ENCODE measurements at regions not wholly inside any gene's neighbourhood (a gene's known extent, or its start where the extent isn't known, plus 50 kb on each side); places are given as distances from the start of the nearest gene placed in this dataset.
"Not testable (repeated sequence)": the region's sequence is repeated elsewhere in the genome, so short reads cannot be mapped to it uniquely, and the experiment has no call there.

DNA sequence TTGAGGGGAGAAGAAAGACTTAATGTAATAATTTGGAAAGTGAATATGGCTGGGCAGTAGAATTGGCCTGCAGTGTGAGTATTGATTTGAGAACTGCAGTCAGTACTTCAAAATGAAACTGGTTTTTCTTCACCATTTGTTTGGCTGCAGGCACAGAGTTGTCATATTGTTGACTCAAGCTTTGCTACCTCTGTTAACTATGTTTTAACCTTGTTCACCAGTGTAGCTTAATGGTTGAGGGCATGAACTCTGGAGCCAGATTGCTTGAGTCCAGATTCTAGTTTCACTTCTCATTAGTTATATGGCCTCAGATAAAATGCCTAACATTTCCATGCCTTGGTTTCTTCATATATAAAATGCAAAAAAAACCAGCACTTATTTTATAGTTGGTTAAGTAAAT is 64.1 kb downstream of the CFAP44 start:
- Mint-ChIP-seq H3K36me3 (peaks cover 2% of the 10 kb centered on the region), H3K9me3 (ENCODE audit: low read depth) (no peaks in the 10 kb centered on the region), H3K27me3 (no peaks in the 10 kb centered on the region), H3K4me3 (no peak overlapping the region), H3K27ac (no peak overlapping the region), H3K4me1 (no peaks in the 10 kb centered on the region)
- CTCF ChIA-PET, result no interaction called here
- DNase-seq, result no peak
- no peak for ATAC-seq

DNA sequence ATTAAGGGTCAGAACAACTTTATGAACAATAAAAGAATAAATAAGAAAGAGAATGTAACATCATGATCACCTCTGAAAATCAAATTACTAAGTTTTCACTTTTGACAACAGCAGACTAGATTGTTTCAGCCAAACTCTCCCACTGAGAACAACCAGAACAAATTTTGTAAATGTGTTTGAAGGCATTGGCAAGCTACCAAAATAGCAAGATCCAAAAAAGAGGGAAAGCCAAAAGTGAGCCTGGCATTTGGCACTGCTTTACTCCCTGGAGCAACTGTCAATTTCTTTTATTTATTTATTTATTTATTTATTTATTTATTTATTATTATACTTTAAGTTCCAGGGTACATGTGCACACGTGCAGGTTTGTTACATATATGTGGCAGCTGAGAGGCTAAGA is 67.2 kb downstream of the CFAP44 start:
- Mint-ChIP-seq H3K36me3 (peaks cover 6% of the 10 kb centered on the region), H3K4me1 (no peaks in the 10 kb centered on the region), H3K4me3 (no peak overlapping the region), H3K27ac (no peak overlapping the region), H3K27me3 (no peaks in the 10 kb centered on the region), H3K9me3 (ENCODE audit: low read depth) (no peaks in the 10 kb centered on the region)
- no peak for ATAC-seq
- no peak for DNase-seq
- CTCF ChIA-PET, result no interaction called here

GRCh38 chr3:113366800-113367199 is 74.5 kb downstream of the CFAP44 start:
- ATAC-seq; H3K4me1 Mint-ChIP-seq; H3K4me3 Mint-ChIP-seq; CTCF ChIA-PET; H3K27ac Mint-ChIP-seq; H3K36me3 Mint-ChIP-seq; H3K9me3 Mint-ChIP-seq (ENCODE audit: low read depth); DNase-seq; H3K27me3 Mint-ChIP-seq: not testable (repeated sequence)

DNA sequence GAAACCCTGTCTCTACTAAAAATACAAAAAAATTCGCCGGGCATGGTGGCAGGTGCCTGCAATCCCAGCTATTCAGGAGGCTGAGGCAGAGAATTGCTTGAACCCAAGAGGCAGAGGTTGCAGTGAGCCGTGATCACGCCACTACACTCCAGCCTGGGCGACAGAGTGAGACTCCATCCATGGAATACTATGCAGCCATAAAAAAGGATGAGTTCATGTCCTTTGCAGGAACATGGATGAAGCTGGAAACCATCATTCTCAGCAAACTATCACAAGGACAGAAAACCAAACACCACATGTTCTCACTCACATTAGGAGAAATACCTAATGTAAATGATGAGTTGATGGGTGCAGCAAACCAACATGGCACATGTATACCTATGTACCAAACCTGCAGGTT is 86.0 kb downstream of the CFAP44 start:
- H3K36me3 Mint-ChIP-seq; H3K4me3 Mint-ChIP-seq; H3K27me3 Mint-ChIP-seq; ATAC-seq; H3K9me3 Mint-ChIP-seq (ENCODE audit: low read depth); H3K4me1 Mint-ChIP-seq; H3K27ac Mint-ChIP-seq; DNase-seq; CTCF ChIA-PET: not testable (repeated sequence)

GRCh38 chr3:113354307-113354706 is 87.0 kb downstream of the CFAP44 start:
- Mint-ChIP-seq H3K9me3 (ENCODE audit: low read depth) (no peaks in the 10 kb centered on the region), H3K27ac (no peak overlapping the region), H3K27me3 (no peaks in the 10 kb centered on the region), H3K4me3 (no peak overlapping the region), H3K36me3 (no peaks in the 10 kb centered on the region), H3K4me1 (no peaks in the 10 kb centered on the region)
- CTCF ChIA-PET, result interaction anchor here (0.8 kb wide), 1 partner anchor 8 kb away, joined by 3 read pairs; no protein-coding TSS in a partner anchor
- DNase-seq, result no peak
- no peak for ATAC-seq

- Mint-ChIP-seq H3K27ac (no peak overlapping the region), H3K4me1 (no peaks in the 10 kb centered on the region), H3K9me3 (ENCODE audit: low read depth) (no peaks in the 10 kb centered on the region), H3K36me3 (no peaks in the 10 kb centered on the region), H3K27me3 (no peaks in the 10 kb centered on the region), H3K4me3 (no peak overlapping the region)
- no peak for ATAC-seq
- no peak for DNase-seq
- CTCF ChIA-PET, result no interaction called here
These were observed 87.6 kb downstream of the CFAP44 start for GRCh38 chr3:113353678-113354077.

DNA sequence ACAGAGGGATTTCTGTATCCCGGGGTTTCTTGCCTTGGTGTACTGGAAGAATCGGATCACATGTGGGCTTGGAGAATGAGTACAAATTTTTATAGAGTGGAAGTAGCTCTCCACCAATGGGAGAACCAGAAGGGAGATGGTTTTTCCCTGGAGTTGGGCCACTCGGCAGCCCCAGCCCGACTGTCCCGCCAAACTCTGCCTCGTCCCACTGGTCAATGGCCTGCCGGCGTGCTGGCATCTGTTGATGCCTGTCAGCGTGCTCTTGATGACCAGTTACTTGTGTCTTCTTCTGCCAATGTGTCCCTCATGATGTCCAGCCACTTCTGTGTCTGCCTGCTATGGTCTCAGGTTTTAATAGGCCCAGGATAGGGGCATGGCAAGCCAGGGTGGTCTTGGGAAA is 100.5 kb downstream of the CFAP44 start:
- Mint-ChIP-seq H3K27ac (no peak overlapping the region), H3K4me1 (no peaks in the 10 kb centered on the region), H3K27me3 (no peaks in the 10 kb centered on the region), H3K36me3 (no peaks in the 10 kb centered on the region), H3K4me3 (no peak overlapping the region), H3K9me3 (ENCODE audit: low read depth) (no peaks in the 10 kb centered on the region)
- no peak for ATAC-seq
- CTCF ChIA-PET, result no interaction called here
- no peak for DNase-seq

DNA sequence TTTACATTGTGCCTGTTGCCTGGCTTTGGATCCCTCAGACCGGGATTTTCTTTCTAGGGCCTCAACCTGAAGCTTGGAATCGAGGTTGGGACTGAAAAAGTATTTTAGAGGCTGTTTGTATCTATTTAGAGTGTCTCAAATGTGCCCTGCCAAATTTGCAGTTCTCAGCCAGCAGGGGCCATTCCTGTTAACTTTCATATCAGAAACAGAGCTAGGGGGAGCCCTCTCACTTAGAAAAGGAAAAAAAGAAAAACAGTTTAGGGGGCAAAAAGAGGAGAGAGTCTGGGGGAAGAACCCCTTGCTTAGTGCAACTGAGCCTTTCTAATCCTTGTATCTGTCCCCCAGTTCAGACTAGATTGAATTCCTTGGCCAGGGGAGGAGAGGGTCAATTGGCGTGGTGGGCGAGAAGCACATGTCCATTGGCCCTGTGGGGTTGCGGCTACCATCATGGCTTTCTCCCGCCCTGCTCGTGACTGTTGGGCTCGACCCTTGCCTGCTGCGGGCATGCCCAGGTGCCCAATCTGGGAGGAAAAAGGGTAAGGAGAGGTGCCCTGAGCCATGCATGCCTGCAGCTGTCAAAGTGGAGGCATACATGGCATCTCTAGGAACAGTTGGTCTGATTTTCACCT is 101.6 kb downstream of the CFAP44 start:
- CTCF ChIA-PET, result no interaction called here
- no peaks in the 10 kb centered on the region for H3K27me3 Mint-ChIP-seq
- ATAC-seq (no peak), DNase-seq (no peak)
- no peaks in the 10 kb centered on the region for H3K4me1 Mint-ChIP-seq
- no peak overlapping the region for H3K27ac Mint-ChIP-seq
- no peaks in the 10 kb centered on the region for H3K36me3 Mint-ChIP-seq
- H3K9me3 Mint-ChIP-seq (ENCODE audit: low read depth), result no peaks in the 10 kb centered on the region
- no peak overlapping the region for H3K4me3 Mint-ChIP-seq
